ENCODE measurements at regions not wholly inside any gene's neighbourhood (a gene's known extent, or its start where the extent isn't known, plus 50 kb on each side); places are given as distances from the start of the nearest gene placed in this dataset.

DNA sequence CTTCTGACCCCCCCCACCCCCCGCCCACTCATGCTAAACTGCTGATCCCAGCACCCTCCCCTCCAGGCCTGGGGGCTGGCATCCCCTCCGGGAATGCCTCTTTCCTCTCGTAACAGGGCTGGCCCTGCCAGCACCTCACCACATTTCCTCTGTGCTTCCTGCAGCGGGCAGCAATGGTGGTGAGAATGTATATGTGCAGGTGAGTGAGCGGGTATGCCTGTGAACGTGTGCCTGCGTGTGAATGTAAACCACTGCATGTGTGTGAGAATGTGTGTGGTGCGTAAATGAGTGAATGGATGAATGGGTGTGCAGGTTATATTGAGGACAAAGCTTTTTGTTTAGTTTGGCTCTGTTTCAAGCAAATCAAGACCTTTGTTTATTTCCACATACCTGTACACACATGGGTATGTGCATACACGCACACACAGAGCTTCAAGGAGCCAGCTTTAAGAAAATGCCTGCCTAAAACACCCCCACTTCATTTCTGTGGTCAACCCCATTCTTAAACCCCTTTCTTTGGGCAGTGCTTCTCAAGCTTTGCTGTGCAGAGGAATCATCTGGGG is 95.7 kb upstream of the SHB start:
- TF ChIP-seq EZH2 (IDR thresholded peaks at IDR 0.05; ENCODE audit: borderline replicate concordance, low read length), result no peak
- TF ChIP-seq, protein P1, sequence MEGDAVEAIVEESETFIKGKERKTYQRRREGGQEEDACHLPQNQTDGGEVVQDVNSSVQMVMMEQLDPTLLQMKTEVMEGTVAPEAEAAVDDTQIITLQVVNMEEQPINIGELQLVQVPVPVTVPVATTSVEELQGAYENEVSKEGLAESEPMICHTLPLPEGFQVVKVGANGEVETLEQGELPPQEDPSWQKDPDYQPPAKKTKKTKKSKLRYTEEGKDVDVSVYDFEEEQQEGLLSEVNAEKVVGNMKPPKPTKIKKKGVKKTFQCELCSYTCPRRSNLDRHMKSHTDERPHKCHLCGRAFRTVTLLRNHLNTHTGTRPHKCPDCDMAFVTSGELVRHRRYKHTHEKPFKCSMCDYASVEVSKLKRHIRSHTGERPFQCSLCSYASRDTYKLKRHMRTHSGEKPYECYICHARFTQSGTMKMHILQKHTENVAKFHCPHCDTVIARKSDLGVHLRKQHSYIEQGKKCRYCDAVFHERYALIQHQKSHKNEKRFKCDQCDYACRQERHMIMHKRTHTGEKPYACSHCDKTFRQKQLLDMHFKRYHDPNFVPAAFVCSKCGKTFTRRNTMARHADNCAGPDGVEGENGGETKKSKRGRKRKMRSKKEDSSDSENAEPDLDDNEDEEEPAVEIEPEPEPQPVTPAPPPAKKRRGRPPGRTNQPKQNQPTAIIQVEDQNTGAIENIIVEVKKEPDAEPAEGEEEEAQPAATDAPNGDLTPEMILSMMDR (conservative IDR thresholded peaks at IDR 0.05 in 1 of 2, IDR thresholded peaks at IDR 0.05 in 1 of 2; ENCODE audit: extremely low read depth in 1 of 2, insufficient read depth in 1 of 2, low read depth in 1 of 2, low read length in 2 of 2), result no peak

Measured in mammary epithelial cell (primary cell).